Ovary (tissue), 7 donors: ENCODE measurements at regions not wholly inside any gene's neighbourhood (a gene's known extent, or its start where the extent isn't known, plus 50 kb on each side); places are given as distances from the start of the nearest gene placed in this dataset.

Source experiments
- DNase-seq, 5 donors: peaks; one replicate each; pipeline ENCODE4 v3.0.0-alpha.2; 2019 to 2020
- H3K27ac ChIP-seq, 2 donors: fragments of 200-600 bp; one replicate each; pipeline versions ENCODE4 v1.5.1 to v1.8.0; 2019 to 2022
- H3K27me3 ChIP-seq: fragments of 200-600 bp; one replicate; pipeline ENCODE4 v1.8.0; 2022
- H3K36me3 ChIP-seq: fragments of 200-600 bp; sonication (generic); one replicate; pipeline ENCODE4 v1.5.1; 2019
- H3K4me1 ChIP-seq: one replicate; pipeline ENCODE4 v1.8.1; 2013; ENCODE audit warnings: mild to moderate bottlenecking, moderate library complexity; ENCODE audit not compliant: insufficient read depth
- H3K4me3 ChIP-seq: fragments of 200-600 bp; sonication (generic); one replicate; pipeline ENCODE4 v1.5.1; 2017
- H3K9me3 ChIP-seq, 2 donors: fragments of 200-600 bp in 1 of 2; sonication (generic) in 1 of 2; one replicate each; pipeline versions ENCODE4 v1.5.1 to v1.8.1; 2013 to 2019; ENCODE audit warnings: mild to moderate bottlenecking in 1 of 2, moderate library complexity in 1 of 2
- EP300 ChIP-seq: sonication (generic); formaldehyde crosslinking; IDR thresholded peaks from one replicate; pipeline ENCODE4 v1.6.1; 2017; ENCODE audit warnings: antibody characterized with exemption
- POLR2A ChIP-seq: fragments of 450-650 bp; IDR thresholded peaks from one replicate; pipeline ENCODE4 v1.6.1; 2017; ENCODE audit warnings: antibody characterized with exemption, mild to moderate bottlenecking, moderate library complexity
- WGBS, 3 donors: extraction: QIAGEN DNeasy Blood & Tissue Kit in 1 of 3; methylation state at CpG; one replicate each; pipeline versions ENCODE4 v1.1.5 to v1.1.7; 2013 to 2017; 5-methylcytosine and 5-hydroxymethylcytosine counted together
- intact Hi-C, 4 donors: fragments of 100-400 bp; cut with DNase I; formaldehyde crosslinking; loops; one replicate each; pipeline versions ENCODE4 v1.11.0 to v1.15.1; 2022 to 2023
- TF ChIP-seq, protein P1 (sequence below), 3 donors: fragments of 450-650 bp in 2 of 3; fragments of 200-600 bp in 1 of 3; IDR thresholded peaks; one replicate each; pipeline versions ENCODE4 v1.5.1 to v1.8.0; 2016 to 2022; ENCODE audit warnings: antibody characterized with exemption in 3 of 3, mild to moderate bottlenecking in 1 of 3
- donor health status: DM: no; HTN: no; CAD: no; lungs with moderate emphysema.
- donor health status: DM: no; HTN: no; CAD: no.
- donor health status: Bipolar disorder and iron deficiency.
- donor health status: DM: no; HTN: no; CAD: no.
- donor health status: DM: yes; HTN: yes; CAD: no.

GRCh38 chr4:29005838-29006237, 1714.3 kb upstream of the PCDH7 start:
- intact Hi-C loops, result no loop called here
- Histone ChIP-seq H3K4me3 (no peak overlapping the region), H3K36me3 (no peaks in the 10 kb centered on the region), H3K27ac (no peak overlapping the region), H3K4me1 (no peaks in the 10 kb centered on the region), H3K27me3 (no peaks in the 10 kb centered on the region), H3K9me3 (no peaks in the 10 kb centered on the region)
- WGBS, 3 donors, result 65 to 66% (median 66%) methylated on average over 4 of the region's 4 CpGs
- TF ChIP-seq POLR2A (no peak), EP300 (no peak)
- TF ChIP-seq, protein P1, sequence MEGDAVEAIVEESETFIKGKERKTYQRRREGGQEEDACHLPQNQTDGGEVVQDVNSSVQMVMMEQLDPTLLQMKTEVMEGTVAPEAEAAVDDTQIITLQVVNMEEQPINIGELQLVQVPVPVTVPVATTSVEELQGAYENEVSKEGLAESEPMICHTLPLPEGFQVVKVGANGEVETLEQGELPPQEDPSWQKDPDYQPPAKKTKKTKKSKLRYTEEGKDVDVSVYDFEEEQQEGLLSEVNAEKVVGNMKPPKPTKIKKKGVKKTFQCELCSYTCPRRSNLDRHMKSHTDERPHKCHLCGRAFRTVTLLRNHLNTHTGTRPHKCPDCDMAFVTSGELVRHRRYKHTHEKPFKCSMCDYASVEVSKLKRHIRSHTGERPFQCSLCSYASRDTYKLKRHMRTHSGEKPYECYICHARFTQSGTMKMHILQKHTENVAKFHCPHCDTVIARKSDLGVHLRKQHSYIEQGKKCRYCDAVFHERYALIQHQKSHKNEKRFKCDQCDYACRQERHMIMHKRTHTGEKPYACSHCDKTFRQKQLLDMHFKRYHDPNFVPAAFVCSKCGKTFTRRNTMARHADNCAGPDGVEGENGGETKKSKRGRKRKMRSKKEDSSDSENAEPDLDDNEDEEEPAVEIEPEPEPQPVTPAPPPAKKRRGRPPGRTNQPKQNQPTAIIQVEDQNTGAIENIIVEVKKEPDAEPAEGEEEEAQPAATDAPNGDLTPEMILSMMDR (IDR thresholded peaks at IDR 0.05), result no peak
- no peak for DNase-seq

GRCh38 chr4:29009908-29010307, 1710.3 kb upstream of the PCDH7 start:
- intact Hi-C loops, result no loop called here
- H3K4me3 ChIP-seq, result no peak overlapping the region
- 71 to 77% (median 76%) methylated on average over 5 of the region's 5 CpGs for WGBS, 3 donors

DNA sequence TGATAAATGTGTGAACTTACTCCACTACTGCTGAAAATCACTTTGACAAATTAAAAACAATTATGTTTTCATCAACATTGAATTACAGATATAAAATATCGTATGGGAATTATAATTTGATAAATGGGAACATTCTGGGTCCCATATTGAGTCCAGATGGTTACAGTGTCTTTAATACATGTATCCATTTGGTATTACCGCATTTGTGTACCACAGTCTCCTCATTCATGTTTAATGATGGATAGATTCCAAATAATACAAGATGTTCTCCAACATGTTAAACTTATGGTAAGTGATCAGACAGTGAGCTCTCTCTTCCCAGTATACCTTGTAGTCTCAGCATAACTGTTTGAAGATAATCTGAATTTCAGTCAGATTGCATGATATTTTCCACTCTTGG, 1706.8 kb upstream of the PCDH7 start:
- Histone ChIP-seq H3K27ac (no peak overlapping the region), H3K9me3 (no peaks in the 10 kb centered on the region), H3K4me1 (no peaks in the 10 kb centered on the region), H3K27me3 (no peaks in the 10 kb centered on the region), H3K4me3 (no peak overlapping the region), H3K36me3 (no peaks in the 10 kb centered on the region)
- TF ChIP-seq EP300, result no peak
- TF ChIP-seq, protein P1 (IDR thresholded peaks at IDR 0.05), result no peak
- TF ChIP-seq POLR2A, result no peak
- WGBS, 3 donors, result 64 to 68% (median 65%) methylated on average over 2 of the region's 2 CpGs
- intact Hi-C loops, result no loop called here
- DNase-seq, result no peak

More at GRCh38 chr4:29009908-29010307, 1710.3 kb upstream of the PCDH7 start:
- H3K36me3 ChIP-seq, result no peaks in the 10 kb centered on the region
- TF ChIP-seq, protein P1 (IDR thresholded peaks at IDR 0.05), result no peak
- TF ChIP-seq EP300 (no peak), POLR2A (no peak)
- H3K27ac ChIP-seq, result no peak overlapping the region
- DNase-seq, result no peak
- H3K27me3 ChIP-seq, result no peaks in the 10 kb centered on the region
- H3K4me1 ChIP-seq, result no peaks in the 10 kb centered on the region
- H3K9me3 ChIP-seq, result no peaks in the 10 kb centered on the region

GRCh38 chr4:29014555-29014954, 1705.6 kb upstream of the PCDH7 start:
- no peak overlapping the region for H3K4me3 ChIP-seq
- H3K9me3 ChIP-seq, result no peaks in the 10 kb centered on the region
- no peak for DNase-seq
- no peaks in the 10 kb centered on the region for H3K27me3 ChIP-seq
- TF ChIP-seq EP300, result no peak
- TF ChIP-seq POLR2A, result no peak
- TF ChIP-seq, protein P1 (IDR thresholded peaks at IDR 0.05), result no peak
- WGBS, 3 donors, result 90 to 93% (median 92%) methylated on average over 4 of the region's 4 CpGs
- H3K4me1 ChIP-seq, result no peaks in the 10 kb centered on the region
- no peak overlapping the region for H3K27ac ChIP-seq
- intact Hi-C loops, result no loop called here
- no peaks in the 10 kb centered on the region for H3K36me3 ChIP-seq
